PC-9 (cell line): ENCODE measurements at regions not wholly inside any gene's neighbourhood (a gene's known extent, or its start where the extent isn't known, plus 50 kb on each side); places are given as distances from the start of the nearest gene placed in this dataset.

ENCODE experiments used
- BruUV-seq: library from RNA; stranded (reverse); fragments of 400-500 nt; replicated peaks from 2 replicates; lab custom pipeline; 2021; lab: Mats Ljungman, UMichigan
- CTCF ChIA-PET: fragments of 300-600 bp; sonication (Branson Sonifier 250); formaldehyde crosslinking; loops from one replicate; lab custom pipeline; 2022; ENCODE audit warnings: antibody characterized with exemption; lab: Charles Lee
- POLR2A ChIA-PET: fragments of 300-600 bp; sonication (Branson Sonifier 250); formaldehyde crosslinking; loops from one replicate; lab custom pipeline; 2022; ENCODE audit warnings: antibody characterized with exemption; ENCODE audit not compliant: unreplicated experiment; lab: Charles Lee
- DNase-seq, 2 experiments: peaks; one replicate each; pipeline versions ENCODE4 v3.0.0 to v3.0.0-alpha.2; 2015 to 2022; ENCODE audit warnings: mixed read lengths in 1 of 2
- H2AFZ ChIP-seq: fragments of 200-600 bp; sonication (generic); 2 replicates; pipeline ENCODE4 v1.8.1; 2017; ENCODE audit warnings: antibody characterized with exemption
- H3F3A ChIP-seq: fragments of 200-600 bp; sonication (generic); 2 replicates; pipeline ENCODE4 v1.8.1; 2017; ENCODE audit warnings: antibody characterized with exemption, mild to moderate bottlenecking, low read depth; ENCODE audit not compliant: insufficient read depth
- H3K27ac ChIP-seq: fragments of 200-600 bp; sonication (generic); 2 replicates; pipeline ENCODE4 v1.6.1; 2016; ENCODE audit warnings: mixed run types
- H3K27me3 ChIP-seq: fragments of 200-600 bp; sonication (generic); 2 replicates; pipeline ENCODE4 v1.6.1; 2016; ENCODE audit warnings: low read depth, mixed run types; ENCODE audit not compliant: insufficient read depth
- H3K36me3 ChIP-seq: fragments of 200-600 bp; sonication (generic); 2 replicates; pipeline ENCODE4 v1.6.1; 2016; ENCODE audit warnings: low read depth, mixed run types
- H3K4me1 ChIP-seq: fragments of 200-600 bp; sonication (generic); replicated peaks from 2 replicates; pipeline ENCODE4 v1.6.1; 2016; ENCODE audit warnings: mixed run types; ENCODE audit not compliant: insufficient read depth
- H3K4me2 ChIP-seq: fragments of 200-600 bp; sonication (generic); 2 replicates; pipeline ENCODE4 v1.6.1; 2017; ENCODE audit warnings: mixed run types
- H3K4me3 ChIP-seq: fragments of 200-600 bp; sonication (generic); 2 replicates; pipeline ENCODE4 v1.6.1; 2016; ENCODE audit warnings: mixed run types
- H3K79me2 ChIP-seq: fragments of 200-600 bp; sonication (generic); 2 replicates; pipeline ENCODE4 v1.6.1; 2017; ENCODE audit warnings: low read depth, mixed run types
- H3K9me2 ChIP-seq: fragments of 200-600 bp; sonication (generic); 2 replicates; pipeline ENCODE4 v1.8.1; 2017; ENCODE audit warnings: mild to moderate bottlenecking; ENCODE audit not compliant: insufficient read depth
- H3K9me3 ChIP-seq: fragments of 200-600 bp; sonication (generic); 2 replicates; pipeline ENCODE4 v1.8.1; 2016; ENCODE audit warnings: low read depth; ENCODE audit not compliant: insufficient read depth
- H4K20me1 ChIP-seq: fragments of 200-600 bp; sonication (generic); 2 replicates; pipeline ENCODE4 v1.8.1; 2017; ENCODE audit not compliant: insufficient read depth
- CTCF ChIP-seq: fragments of 200-600 bp; sonication (generic); conservative IDR thresholded peaks from 2 replicates; pipeline ENCODE4 v1.6.1; 2017; ENCODE audit warnings: mixed run types, antibody characterized with exemption, mild to moderate bottlenecking, moderate library complexity
- EZH2 ChIP-seq: fragments of 200-600 bp; sonication (generic); IDR thresholded peaks from 2 replicates; pipeline ENCODE4 v1.8.0; 2017; ENCODE audit warnings: antibody characterized with exemption, low read depth
- intact Hi-C: fragments of 100-400 bp; cut with micrococcal nuclease; formaldehyde crosslinking; loops from one replicate; pipeline ENCODE4 v1.10.0; 2022; ENCODE audit not compliant: unreplicated experiment

GRCh38 chr11:122179961-122180834, 64.2 kb upstream of the BLID start:
- Histone ChIP-seq H3F3A (peaks cover 27% of the 10 kb centered on the region), H3K4me2 (peak overlapping the region; percentile 81), H3K79me2 (peaks cover 49% of the 10 kb centered on the region), H3K36me3 (peaks cover 27% of the 10 kb centered on the region), H3K9me3 (peaks cover 31% of the 10 kb centered on the region), H2AFZ (peak overlapping the region; percentile 8), H3K9me2 (no peaks in the 10 kb centered on the region), H4K20me1 (no peaks in the 10 kb centered on the region), H3K4me3 (peak overlapping the region; percentile 64), H3K27me3 (no peaks in the 10 kb centered on the region), H3K27ac (peak overlapping the region; percentile 97), H3K4me1 (peaks cover 60% of the 10 kb centered on the region)
- intact Hi-C loops = no loop called here
- TF ChIP-seq CTCF = no peak
- TF ChIP-seq EZH2 = no peak
- peak; percentile 33 to 89 for DNase-seq
- ChIA-PET CTCF (interaction anchor here (1.0 kb wide), 1 partner anchor 8 kb away, joined by 3 read pairs; no protein-coding TSS in a partner anchor), POLR2A (interaction anchor here (0.7 to 0.8 kb wide), 2 partner anchors 12 to 13 kb away, joined by 3 to 6 read pairs; no protein-coding TSS in a partner anchor)
- BruUV-seq = TSS peak; percentile 64

GRCh38 chr11:122178795-122179194, 62.8 kb upstream of the BLID start:
- peaks cover 61% of the 10 kb centered on the region for H3K79me2 ChIP-seq
- H3K27me3 ChIP-seq = no peaks in the 10 kb centered on the region
- H3K36me3 ChIP-seq = peaks cover 36% of the 10 kb centered on the region
- ChIA-PET POLR2A (no interaction called here), CTCF (interaction anchor here (1.0 kb wide), 1 partner anchor 10 kb away, joined by 3 read pairs; no protein-coding TSS in a partner anchor)
- peaks cover 18% of the 10 kb centered on the region; the same call in 1 of the 2 replicates for H3K9me3 ChIP-seq
- no peak for TF ChIP-seq EZH2
- TF ChIP-seq CTCF = no peak
- H3K4me1 ChIP-seq = peaks cover 65% of the 10 kb centered on the region
- peak overlapping the region; percentile 97 for H3K27ac ChIP-seq
- H4K20me1 ChIP-seq = no peaks in the 10 kb centered on the region
- no peak for DNase-seq
- TSS peak; percentile 22 for BruUV-seq
- peak overlapping the region; percentile 81 for H3K4me2 ChIP-seq
- H3K4me3 ChIP-seq = peak overlapping the region; percentile 64
- H3F3A ChIP-seq = peaks cover 27% of the 10 kb centered on the region
- no peaks in the 10 kb centered on the region for H3K9me2 ChIP-seq
- intact Hi-C loops = no loop called here
- H2AFZ ChIP-seq = peak overlapping the region; percentile 23; the same call in 1 of the 2 replicates

GRCh38 chr11:122177238-122177637, 61.2 kb upstream of the BLID start:
- Histone ChIP-seq H3K9me3 (peaks cover 8% of the 10 kb centered on the region; the same call in 1 of the 2 replicates), H3K79me2 (peaks cover 77% of the 10 kb centered on the region), H3K4me2 (peak overlapping the region; percentile 81), H3K4me1 (peaks cover 65% of the 10 kb centered on the region), H3K9me2 (no peaks in the 10 kb centered on the region), H2AFZ (no peak overlapping the region), H3F3A (peaks cover 27% of the 10 kb centered on the region), H3K27me3 (no peaks in the 10 kb centered on the region), H3K27ac (no peak overlapping the region), H4K20me1 (no peaks in the 10 kb centered on the region), H3K36me3 (peaks cover 51% of the 10 kb centered on the region), H3K4me3 (peak overlapping the region; percentile 64; the same call in 1 of the 2 replicates)
- no TSS peak for BruUV-seq
- POLR2A ChIA-PET = no interaction called here
- CTCF ChIA-PET = no interaction called here
- DNase-seq = no peak
- intact Hi-C loops = no loop called here
- no peak for TF ChIP-seq EZH2
- TF ChIP-seq CTCF = no peak
